ENCODE measurements at regions not wholly inside any gene's neighbourhood (a gene's known extent, or its start where the extent isn't known, plus 50 kb on each side); places are given as distances from the start of the nearest gene placed in this dataset.

- POLR2A ChIA-PET = no interaction called here
- H4K20me1 ChIP-seq (ENCODE audit: control insufficient read depth, insufficient read depth) = no peaks in the 10 kb centered on the region
- DNase-seq (ENCODE audit: low read depth, low spot score) (no peak), ATAC-seq (no peak), FAIRE-seq (no peak)
- 42% methylated on average over 1 of the region's 1 CpG for WGBS (ENCODE audit: insufficient coverage, insufficient replicate concordance, low lambda C conversion rate, missing lambda C conversion rate)
- SMC1A ChIA-PET (ENCODE audit: uncharacterized antibody, unreplicated experiment) = interaction anchor here (0.6 to 0.7 kb wide), 3 partner anchors 101 to 1454 kb away, joined by 3 to 4 read pairs (median 3); no protein-coding TSS in a partner anchor
- TF ChIP-seq IRF4 (IDR thresholded peaks at IDR 0.05; ENCODE audit: low read depth, low read length) (no peak), E2F8 (IDR thresholded peaks at IDR 0.05; ENCODE audit: low read depth, partially characterized antibody) (no peak), USF1 (IDR thresholded peaks at IDR 0.05; ENCODE audit: borderline replicate concordance, extremely low read length, insufficient read depth, low read depth, low read length) (no peak), CEBPZ (IDR thresholded peaks at IDR 0.05; ENCODE audit: low read depth, low read length) (no peak), KAT2A (conservative IDR thresholded peaks at IDR 0.05; ENCODE audit: control insufficient read depth, low read depth, low read length) (no peak), HSF1 (IDR thresholded peaks at IDR 0.05; ENCODE audit: low read depth, low read length) (no peak), EGR1 (IDR thresholded peaks at IDR 0.05; ENCODE audit: borderline replicate concordance in 1 of 2, low read depth in 2 of 2, low read length in 2 of 2) (no peak), CHD4 (IDR thresholded peaks at IDR 0.05) (no peak), NFIC (IDR thresholded peaks at IDR 0.05; ENCODE audit: low read depth, low read length) (no peak)
- H3K79me2 ChIP-seq (ENCODE audit: control insufficient read depth, insufficient read depth, low read length) = no peaks in the 10 kb centered on the region
- RAD21 ChIA-PET (ENCODE audit: unreplicated experiment) = interaction anchor here (1.5 to 2.0 kb wide), 2 partner anchors 705 to 1762 kb away, joined by 3 to 5 read pairs; no protein-coding TSS in a partner anchor
- CTCF ChIA-PET = interaction anchor here (1.2 to 8.5 kb wide), 7 partner anchors 11 to 1762 kb away, joined by 3 to 78 read pairs (median 7); no protein-coding TSS in a partner anchor
- H2AFZ ChIP-seq (ENCODE audit: control insufficient read depth, low read depth, low read length) = no peak overlapping the region
- H3K4me1 ChIP-seq (ENCODE audit: control insufficient read depth, insufficient read depth, low read length) = no peaks in the 10 kb centered on the region
- peaks cover 0 to 2% of the 10 kb centered on the region in 2 experiments; a peak in 1 of 4 replicates for H3K27me3 ChIP-seq (replicated peaks in 1 of 2; ENCODE audit: control insufficient read depth in 2 of 2, insufficient read depth in 2 of 2, low read length in 1 of 2)
- in situ Hi-C loops (cut with MboI) = no loop called here
- no peaks in the 10 kb centered on the region for H3K36me3 ChIP-seq (ENCODE audit: control insufficient read depth in 2 of 2, insufficient read depth in 2 of 2, low read length in 1 of 2)
- H3K4me3 ChIP-seq = no peak overlapping the region
- intact Hi-C loops (cut with micrococcal nuclease; ENCODE audit: unreplicated experiment) = loop anchor here (5.0 to 10.0 kb wide), 4 partner anchors 171 to 808 kb away; no protein-coding TSS in a partner anchor
- H3K4me2 ChIP-seq (ENCODE audit: control insufficient read depth, insufficient read depth) = no peak overlapping the region
- no peaks in the 10 kb centered on the region for H3K9me3 ChIP-seq (replicated peaks; ENCODE audit: control insufficient read depth, insufficient read depth, low read length)
- BruUV-seq (replicated peaks) = no TSS peak
- H3K9ac ChIP-seq (ENCODE audit: control insufficient read depth, insufficient read depth, low read length) = no peak overlapping the region
- no peak overlapping the region for H3K27ac ChIP-seq (ENCODE audit: control insufficient read depth, insufficient read depth)
These were observed 232.0 kb upstream of the SLC14A2 start for GRCh38 chr18:45383228-45383627.

Data from GM12878 (cell line).